ENCODE measurements at regions not wholly inside any gene's neighbourhood (a gene's known extent, or its start where the extent isn't known, plus 50 kb on each side); places are given as distances from the start of the nearest gene placed in this dataset.

DNA sequence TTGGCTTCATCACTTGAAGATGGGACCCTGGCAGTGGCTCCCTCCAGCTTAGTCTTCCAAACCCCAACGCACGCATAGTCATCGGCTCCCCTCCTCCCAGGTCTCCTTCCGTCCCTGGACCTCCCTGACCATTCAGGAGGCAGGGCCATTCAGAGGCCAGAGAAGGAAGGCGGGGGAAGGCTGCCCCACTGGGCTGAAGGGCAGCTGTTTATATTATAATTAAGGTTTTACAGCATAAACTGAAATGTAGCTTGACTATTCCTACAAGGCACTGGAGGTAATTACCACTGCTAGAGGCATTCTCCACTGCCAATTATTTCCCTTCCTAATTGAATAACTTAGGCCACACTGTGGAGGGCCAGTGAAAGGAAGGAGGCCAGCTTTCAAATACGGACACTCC lies 170.6 kb upstream of the PROX1 start:
- no peaks in the 10 kb centered on the region for H3K9me2 ChIP-seq (replicated peaks; ENCODE audit: control insufficient read depth, low read length)
- H3K4me1 ChIP-seq (ENCODE audit: control insufficient read depth, low read length), result no peaks in the 10 kb centered on the region
- H3K79me2 ChIP-seq (ENCODE audit: control insufficient read depth, low read length), result no peaks in the 10 kb centered on the region
- no peak overlapping the region for H3K27ac ChIP-seq (ENCODE audit: low read depth, low read length)
- H4K20me1 ChIP-seq (ENCODE audit: control insufficient read depth, insufficient read depth, low read depth, low read length), result no peaks in the 10 kb centered on the region
- H3K4me3 ChIP-seq (ENCODE audit: low read length), result no peak overlapping the region
- H3K27me3 ChIP-seq (ENCODE audit: control insufficient read depth, low read length), result no peaks in the 10 kb centered on the region
- no peaks in the 10 kb centered on the region for H3K9me3 ChIP-seq (ENCODE audit: control insufficient read depth, insufficient read depth, low read length)
- H3K4me2 ChIP-seq (ENCODE audit: low read length), result no peak overlapping the region
- TF ChIP-seq EZH2phosphoT487 (IDR thresholded peaks at IDR 0.05; ENCODE audit: borderline replicate concordance, low read length), result no peak
- TF ChIP-seq, protein P1, sequence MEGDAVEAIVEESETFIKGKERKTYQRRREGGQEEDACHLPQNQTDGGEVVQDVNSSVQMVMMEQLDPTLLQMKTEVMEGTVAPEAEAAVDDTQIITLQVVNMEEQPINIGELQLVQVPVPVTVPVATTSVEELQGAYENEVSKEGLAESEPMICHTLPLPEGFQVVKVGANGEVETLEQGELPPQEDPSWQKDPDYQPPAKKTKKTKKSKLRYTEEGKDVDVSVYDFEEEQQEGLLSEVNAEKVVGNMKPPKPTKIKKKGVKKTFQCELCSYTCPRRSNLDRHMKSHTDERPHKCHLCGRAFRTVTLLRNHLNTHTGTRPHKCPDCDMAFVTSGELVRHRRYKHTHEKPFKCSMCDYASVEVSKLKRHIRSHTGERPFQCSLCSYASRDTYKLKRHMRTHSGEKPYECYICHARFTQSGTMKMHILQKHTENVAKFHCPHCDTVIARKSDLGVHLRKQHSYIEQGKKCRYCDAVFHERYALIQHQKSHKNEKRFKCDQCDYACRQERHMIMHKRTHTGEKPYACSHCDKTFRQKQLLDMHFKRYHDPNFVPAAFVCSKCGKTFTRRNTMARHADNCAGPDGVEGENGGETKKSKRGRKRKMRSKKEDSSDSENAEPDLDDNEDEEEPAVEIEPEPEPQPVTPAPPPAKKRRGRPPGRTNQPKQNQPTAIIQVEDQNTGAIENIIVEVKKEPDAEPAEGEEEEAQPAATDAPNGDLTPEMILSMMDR (IDR thresholded peaks at IDR 0.05; ENCODE audit: low read depth, low read length, poor library complexity, severe bottlenecking), result no peak
- H3K36me3 ChIP-seq (ENCODE audit: control insufficient read depth, low read length), result no peaks in the 10 kb centered on the region
- no peaks in the 10 kb centered on the region for H3F3A ChIP-seq (ENCODE audit: control insufficient read depth, insufficient read depth)

DNA sequence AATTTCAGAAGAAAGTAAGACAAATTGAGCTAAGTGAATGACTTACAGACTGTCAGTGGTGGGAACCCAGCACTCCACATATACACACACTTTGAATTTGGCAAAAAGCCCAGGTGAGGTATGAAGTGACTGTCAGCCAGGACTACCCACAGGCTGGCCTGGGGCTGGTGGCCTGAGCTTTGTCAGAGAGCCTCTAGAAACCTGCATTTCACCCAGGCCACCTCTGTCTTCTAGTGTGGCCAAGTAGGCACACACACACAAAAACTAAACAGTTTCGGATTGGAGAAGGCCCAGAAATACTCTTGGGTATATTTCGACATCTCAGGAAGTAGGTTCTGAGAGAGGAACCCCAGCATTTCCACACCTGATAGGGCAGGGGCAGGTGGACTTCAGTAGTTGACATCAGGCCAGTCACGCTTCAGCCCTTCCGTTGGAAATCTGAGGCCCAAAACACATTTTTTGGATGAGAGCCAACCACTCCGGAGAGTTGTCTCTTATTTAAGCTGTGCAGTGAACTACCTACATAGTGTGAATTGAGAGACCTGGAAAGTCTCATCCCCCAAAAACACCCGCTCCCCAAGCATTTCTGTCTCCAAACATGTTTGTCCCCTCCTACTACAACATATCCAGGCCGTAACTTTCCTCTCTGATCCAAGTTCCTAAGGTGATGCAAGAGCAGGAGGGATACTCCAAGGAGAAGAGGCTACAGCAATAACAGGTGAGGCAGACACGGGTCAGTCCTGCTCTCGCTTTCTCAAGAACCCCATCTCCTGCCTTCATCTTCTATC lies 167.2 kb upstream of the PROX1 start:
- Histone ChIP-seq H3K4me1 (ENCODE audit: control insufficient read depth, low read length) (no peaks in the 10 kb centered on the region), H3K27me3 (ENCODE audit: control insufficient read depth, low read length) (no peaks in the 10 kb centered on the region), H3K79me2 (ENCODE audit: control insufficient read depth, low read length) (no peaks in the 10 kb centered on the region), H3K36me3 (ENCODE audit: control insufficient read depth, low read length) (no peaks in the 10 kb centered on the region), H3K4me2 (ENCODE audit: low read length) (no peak overlapping the region), H3F3A (ENCODE audit: control insufficient read depth, insufficient read depth) (no peaks in the 10 kb centered on the region), H3K9me2 (replicated peaks; ENCODE audit: control insufficient read depth, low read length) (no peaks in the 10 kb centered on the region), H3K9me3 (ENCODE audit: control insufficient read depth, insufficient read depth, low read length) (no peaks in the 10 kb centered on the region), H4K20me1 (ENCODE audit: control insufficient read depth, insufficient read depth, low read depth, low read length) (no peaks in the 10 kb centered on the region), H3K4me3 (ENCODE audit: low read length) (no peak overlapping the region), H3K27ac (ENCODE audit: low read depth, low read length) (no peak overlapping the region)
- no peak for TF ChIP-seq EZH2phosphoT487 (IDR thresholded peaks at IDR 0.05; ENCODE audit: borderline replicate concordance, low read length)
- TF ChIP-seq, protein P1 (IDR thresholded peaks at IDR 0.05; ENCODE audit: low read depth, low read length, poor library complexity, severe bottlenecking), result no peak

DNA sequence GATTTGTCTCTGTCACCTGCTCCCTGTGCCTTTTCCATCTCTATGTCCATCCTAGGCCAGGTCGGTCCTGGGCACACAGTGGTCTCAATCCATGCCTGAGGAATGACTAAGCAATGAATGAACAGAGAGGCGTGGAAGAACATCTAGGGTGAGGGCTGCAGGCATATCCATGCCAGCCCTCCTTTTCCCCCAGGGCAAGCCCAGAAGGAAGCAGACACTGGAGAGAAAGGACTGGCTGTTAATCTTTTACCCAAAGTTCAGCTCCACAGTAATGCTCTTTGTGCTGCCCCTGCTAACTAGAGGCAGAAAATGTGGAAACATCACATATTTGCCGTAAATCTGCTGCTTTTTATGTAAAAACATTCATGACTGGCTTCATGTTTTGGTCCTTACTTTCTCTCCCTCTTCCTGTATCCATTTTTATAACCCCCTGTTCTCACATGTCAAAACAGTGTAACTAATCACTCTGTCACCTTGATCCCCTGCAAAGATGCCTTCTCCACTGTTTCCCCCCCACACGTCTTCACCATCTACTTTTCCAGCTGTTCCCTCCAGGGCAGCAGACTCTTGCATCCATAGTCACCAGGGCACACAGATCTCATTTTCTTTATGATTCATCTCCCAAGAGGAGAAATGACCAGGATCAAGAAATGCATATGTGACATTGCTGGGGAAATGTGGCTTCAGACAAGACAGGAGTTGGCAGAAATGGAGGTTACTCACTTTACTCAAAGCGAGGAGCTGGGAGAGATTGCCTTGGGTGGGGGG lies 166.4 kb upstream of the PROX1 start:
- Histone ChIP-seq H3K27me3 (ENCODE audit: control insufficient read depth, low read length) (no peaks in the 10 kb centered on the region), H3K4me2 (ENCODE audit: low read length) (no peak overlapping the region)

DNA sequence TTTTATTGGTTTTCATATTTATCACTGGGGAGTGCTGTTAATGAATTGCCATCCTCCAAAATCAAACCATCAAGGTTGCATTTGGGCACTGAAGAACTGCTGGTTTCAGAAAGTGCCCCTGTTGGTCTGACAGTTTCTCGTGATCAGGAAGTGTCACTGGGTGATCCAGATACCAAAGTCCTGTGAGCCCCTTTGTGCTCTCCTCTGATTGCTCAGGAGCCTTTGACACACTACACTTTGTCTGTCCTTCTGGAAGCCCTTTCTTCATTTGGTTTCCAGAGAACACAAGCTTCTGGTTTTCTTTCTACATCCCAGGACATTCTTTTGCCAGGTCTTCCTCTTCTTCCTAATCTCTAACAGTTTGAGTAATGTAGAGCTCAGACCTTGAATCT lies 165.8 kb upstream of the PROX1 start:
- Histone ChIP-seq H3K4me2 (ENCODE audit: low read length) (no peak overlapping the region), H3K9me2 (replicated peaks; ENCODE audit: control insufficient read depth, low read length) (no peaks in the 10 kb centered on the region), H3K27ac (ENCODE audit: low read depth, low read length) (no peak overlapping the region), H4K20me1 (ENCODE audit: control insufficient read depth, insufficient read depth, low read depth, low read length) (no peaks in the 10 kb centered on the region), H3K36me3 (ENCODE audit: control insufficient read depth, low read length) (no peaks in the 10 kb centered on the region), H3K4me1 (ENCODE audit: control insufficient read depth, low read length) (no peaks in the 10 kb centered on the region), H3K27me3 (ENCODE audit: control insufficient read depth, low read length) (no peaks in the 10 kb centered on the region), H3K79me2 (ENCODE audit: control insufficient read depth, low read length) (no peaks in the 10 kb centered on the region), H3K9me3 (ENCODE audit: control insufficient read depth, insufficient read depth, low read length) (no peaks in the 10 kb centered on the region), H3F3A (ENCODE audit: control insufficient read depth, insufficient read depth) (no peaks in the 10 kb centered on the region), H3K4me3 (ENCODE audit: low read length) (no peak overlapping the region)
- TF ChIP-seq EZH2phosphoT487 (IDR thresholded peaks at IDR 0.05; ENCODE audit: borderline replicate concordance, low read length), result no peak
- TF ChIP-seq, protein P1 (IDR thresholded peaks at IDR 0.05; ENCODE audit: low read depth, low read length, poor library complexity, severe bottlenecking), result no peak

More for the DNA sequence above, 166.4 kb upstream of the PROX1 start:
- Histone ChIP-seq H3F3A (ENCODE audit: control insufficient read depth, insufficient read depth) (no peaks in the 10 kb centered on the region), H3K27ac (ENCODE audit: low read depth, low read length) (no peak overlapping the region), H3K9me3 (ENCODE audit: control insufficient read depth, insufficient read depth, low read length) (no peaks in the 10 kb centered on the region), H3K36me3 (ENCODE audit: control insufficient read depth, low read length) (no peaks in the 10 kb centered on the region), H3K79me2 (ENCODE audit: control insufficient read depth, low read length) (no peaks in the 10 kb centered on the region), H3K4me1 (ENCODE audit: control insufficient read depth, low read length) (no peaks in the 10 kb centered on the region), H3K9me2 (replicated peaks; ENCODE audit: control insufficient read depth, low read length) (no peaks in the 10 kb centered on the region), H3K4me3 (ENCODE audit: low read length) (no peak overlapping the region), H4K20me1 (ENCODE audit: control insufficient read depth, insufficient read depth, low read depth, low read length) (no peaks in the 10 kb centered on the region)
- no peak for TF ChIP-seq EZH2phosphoT487 (IDR thresholded peaks at IDR 0.05; ENCODE audit: borderline replicate concordance, low read length)
